GDM1 (cell line): ENCODE measurements at regions not wholly inside any gene's neighbourhood (a gene's known extent, or its start where the extent isn't known, plus 50 kb on each side); places are given as distances from the start of the nearest gene placed in this dataset.
"Not testable (repeated sequence)": the region's sequence is repeated elsewhere in the genome, so short reads cannot be mapped to it uniquely, and the experiment has no call there.

ENCODE experiments used
- DNase-seq: peaks from one replicate; lab custom pipeline; 2025; lab: John Stamatoyannopoulos, UW

DNA sequence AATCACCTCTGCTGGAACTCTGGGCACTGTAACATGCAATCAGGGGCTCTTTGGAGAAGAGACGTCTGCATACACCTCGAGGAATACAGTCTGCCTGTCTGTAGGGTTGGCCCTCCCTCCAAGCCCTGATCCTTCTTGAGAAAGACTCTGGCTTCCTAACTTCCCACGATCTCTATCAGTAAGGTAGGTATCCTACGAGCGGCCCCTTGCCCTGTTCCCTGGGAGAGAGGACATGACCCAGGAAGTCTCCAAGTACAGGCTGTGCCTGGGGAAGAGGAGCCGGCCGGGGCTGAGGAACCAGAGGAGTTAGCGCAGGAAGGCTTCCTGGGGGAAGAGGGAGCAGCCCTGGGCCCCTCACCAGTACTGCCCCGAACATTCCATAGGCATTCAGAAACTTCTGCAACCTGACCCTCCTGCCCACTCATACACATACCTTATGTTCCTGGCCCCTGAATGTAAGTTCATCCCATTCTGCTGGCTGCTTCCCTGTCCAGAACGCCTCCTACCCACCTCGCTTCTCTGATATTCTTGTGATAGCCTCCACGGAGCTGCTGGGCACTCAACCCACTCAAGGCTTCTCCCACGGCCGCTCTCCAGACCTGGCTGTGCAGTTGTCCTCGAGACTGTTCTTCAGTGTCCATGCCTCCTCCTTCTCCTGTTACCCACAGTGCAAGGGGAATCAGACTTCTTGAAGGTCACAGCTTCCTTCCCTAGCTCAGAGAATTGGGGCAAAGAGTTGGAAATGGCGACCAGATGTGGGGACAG is 116.1 kb downstream of the CYP26B1 start:
- DNase-seq = no peak

DNA sequence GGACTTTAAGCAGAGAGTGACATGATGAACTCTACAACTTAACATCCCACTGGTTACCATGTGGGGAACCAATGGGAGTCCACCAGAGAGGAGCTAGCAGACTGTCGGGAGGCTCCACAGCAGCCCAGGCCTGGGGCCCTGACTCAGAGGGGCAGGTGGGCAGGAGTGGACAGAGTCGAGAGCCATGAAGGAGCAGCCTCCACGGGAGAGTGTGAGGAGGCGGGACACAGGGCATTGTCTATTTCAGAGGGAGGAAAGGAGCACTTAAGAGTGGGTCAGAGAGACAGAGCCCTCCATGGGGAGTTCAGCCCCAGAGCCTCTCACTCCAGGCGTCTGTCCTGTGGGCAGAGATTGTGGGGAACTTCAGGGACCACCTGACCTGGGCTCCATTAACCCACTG is 118.7 kb downstream of the CYP26B1 start:
- no peak for DNase-seq

GRCh38 chr2:72028351-72028995 is 119.2 kb downstream of the CYP26B1 start:
- DNase-seq = no peak

DNA sequence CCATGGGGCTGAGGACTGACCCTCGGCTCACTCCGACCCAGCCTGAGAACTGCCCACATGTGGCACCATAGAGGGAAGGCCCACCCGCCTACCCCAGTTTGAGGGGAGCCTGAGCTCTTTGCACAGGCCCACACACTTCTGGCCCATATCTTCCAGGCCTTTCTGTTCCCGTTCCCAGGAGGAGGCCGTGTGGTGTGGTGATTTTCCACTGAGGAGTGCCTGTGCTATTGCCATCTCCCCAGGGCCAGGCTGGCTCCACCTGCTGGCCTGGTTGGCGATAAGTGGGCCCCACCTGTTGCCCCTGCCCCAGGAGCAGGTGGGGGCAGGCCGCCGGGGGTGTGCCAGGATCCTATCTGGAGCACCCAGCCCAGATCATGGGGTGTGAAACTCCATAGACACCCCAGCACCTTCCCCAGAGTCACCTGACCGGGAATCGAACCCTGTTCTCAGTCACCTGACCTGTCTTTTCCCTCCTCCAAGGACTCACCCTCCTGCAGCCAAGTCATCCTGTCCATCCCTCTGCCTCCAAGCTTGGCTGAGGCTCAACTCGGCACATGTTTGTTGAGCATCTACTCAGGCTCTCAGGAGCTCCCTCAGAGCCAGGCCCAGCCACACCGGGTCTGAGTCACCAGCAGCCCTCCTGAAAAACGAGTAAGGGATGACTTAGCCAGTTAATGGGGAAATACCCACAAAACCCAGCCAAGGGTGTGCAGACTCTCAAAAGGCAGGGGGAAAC is 120.1 kb downstream of the CYP26B1 start:
- no peak for DNase-seq

DNA sequence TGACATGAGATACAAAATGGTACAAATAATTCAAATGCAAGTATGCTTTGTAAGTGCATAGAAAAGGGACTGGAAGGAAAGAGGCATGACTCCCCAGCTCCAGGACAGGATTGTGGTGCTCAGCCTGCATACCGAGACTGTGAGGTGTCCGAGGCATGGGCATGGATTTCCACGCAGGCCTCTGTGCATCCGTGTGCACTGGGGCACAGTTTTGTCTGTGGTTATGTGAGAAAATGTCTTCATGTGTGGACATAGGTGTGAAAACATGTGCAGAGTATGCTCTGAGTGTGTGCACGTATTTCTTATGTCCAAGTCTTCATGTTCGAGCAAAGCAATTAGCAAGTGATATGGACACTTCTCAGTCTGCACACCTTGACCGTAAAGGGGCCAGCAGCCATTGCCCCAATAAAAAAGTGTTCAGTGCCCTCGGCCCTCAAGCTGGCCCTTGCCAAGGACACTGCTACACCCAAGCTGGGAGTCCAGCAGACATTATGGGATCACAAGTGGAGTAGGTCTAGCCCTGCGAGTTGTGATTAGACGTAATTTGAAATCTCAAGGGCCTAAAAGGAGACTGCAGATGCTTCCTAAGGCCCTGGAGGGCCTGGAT is 120.7 kb downstream of the CYP26B1 start:
- no peak for DNase-seq

GRCh38 chr2:72024451-72025175 is 123.0 kb downstream of the CYP26B1 start:
- DNase-seq = no peak

GRCh38 chr2:72023678-72024390 is 123.8 kb downstream of the CYP26B1 start:
- DNase-seq = no peak

GRCh38 chr2:72021371-72021770 is 126.3 kb downstream of the CYP26B1 start:
- not testable (repeated sequence) for DNase-seq

GRCh38 chr2:72015266-72015665 is 132.4 kb downstream of the CYP26B1 start:
- no peak for DNase-seq

GRCh38 chr2:72014831-72015230 is 132.8 kb downstream of the CYP26B1 start:
- DNase-seq = no peak

- DNase-seq = no peak
These were observed 133.9 kb downstream of the CYP26B1 start for GRCh38 chr2:72013726-72014125.

DNA sequence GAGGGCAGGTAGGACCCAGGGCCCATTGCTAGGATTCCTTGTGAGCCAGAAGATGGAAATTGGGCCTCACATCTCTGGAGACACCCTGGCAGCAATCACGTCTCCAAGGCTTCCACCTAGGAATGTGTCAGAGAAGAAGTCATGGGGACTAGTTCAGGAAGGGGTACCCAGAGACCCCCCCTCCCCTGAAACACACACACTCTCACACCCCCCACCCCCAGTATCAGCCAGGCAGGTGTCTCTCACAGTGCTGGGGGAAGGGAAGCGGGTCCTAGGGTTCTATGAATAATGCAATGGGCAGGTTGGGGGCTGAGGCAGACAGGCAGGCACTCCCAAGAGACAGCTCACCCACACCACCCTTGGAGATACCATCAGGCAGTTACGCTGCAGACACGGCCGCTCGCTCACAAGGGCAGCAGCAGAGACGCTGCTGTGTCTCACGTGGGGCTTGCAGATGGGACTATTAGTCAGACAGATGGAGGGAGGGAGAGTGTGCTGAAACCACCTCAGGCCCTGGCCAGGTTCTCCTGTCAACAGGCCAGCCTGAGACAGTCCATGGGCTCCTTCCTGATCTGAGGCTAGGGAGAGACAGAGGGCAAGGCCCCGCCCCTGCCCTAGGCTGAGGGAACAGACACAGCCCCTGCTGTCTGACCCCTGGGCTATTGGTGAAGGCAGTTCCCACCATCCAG is 134.6 kb downstream of the CYP26B1 start:
- no peak for DNase-seq

DNA sequence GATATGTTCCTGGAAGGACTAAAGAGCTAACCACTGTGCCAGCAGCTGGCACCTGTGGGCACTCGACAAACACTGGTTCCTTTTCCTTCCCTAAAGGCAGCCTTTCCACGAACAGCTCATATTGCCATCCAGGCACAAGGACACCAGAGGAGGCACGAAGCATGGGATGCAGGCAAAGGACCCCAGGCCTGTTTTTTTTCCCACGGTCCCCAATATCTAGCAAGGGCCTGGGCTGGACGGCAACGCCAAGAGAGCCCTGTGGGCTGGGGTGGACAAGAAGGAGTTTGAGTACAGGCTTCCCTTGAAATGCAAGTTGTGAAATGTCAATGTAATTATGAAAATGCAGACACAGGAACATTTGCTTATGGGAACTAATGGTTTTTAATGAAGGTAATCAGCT is 135.9 kb downstream of the CYP26B1 start:
- DNase-seq = no peak

DNA sequence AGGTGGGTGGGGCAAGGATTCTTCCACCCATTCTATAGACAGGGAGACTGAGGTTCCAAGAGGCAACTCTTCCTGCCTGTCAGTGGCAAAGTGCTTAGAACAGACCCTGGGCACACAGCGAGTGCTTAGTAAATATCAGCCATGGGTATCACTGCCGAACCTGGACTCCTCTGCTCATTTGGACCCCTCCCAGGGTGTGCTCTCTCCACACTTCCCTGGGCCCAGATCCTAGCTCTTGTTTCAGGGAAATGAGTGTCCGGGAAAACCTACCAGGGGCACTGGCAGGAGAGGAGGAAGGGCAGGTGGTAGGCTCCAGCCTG is 136.3 kb downstream of the CYP26B1 start:
- DNase-seq = no peak

GRCh38 chr2:72010647-72011369 is 136.9 kb downstream of the CYP26B1 start:
- no peak for DNase-seq

- no peak for DNase-seq
These were observed 139.1 kb downstream of the CYP26B1 start for GRCh38 chr2:72008608-72009007.

DNA sequence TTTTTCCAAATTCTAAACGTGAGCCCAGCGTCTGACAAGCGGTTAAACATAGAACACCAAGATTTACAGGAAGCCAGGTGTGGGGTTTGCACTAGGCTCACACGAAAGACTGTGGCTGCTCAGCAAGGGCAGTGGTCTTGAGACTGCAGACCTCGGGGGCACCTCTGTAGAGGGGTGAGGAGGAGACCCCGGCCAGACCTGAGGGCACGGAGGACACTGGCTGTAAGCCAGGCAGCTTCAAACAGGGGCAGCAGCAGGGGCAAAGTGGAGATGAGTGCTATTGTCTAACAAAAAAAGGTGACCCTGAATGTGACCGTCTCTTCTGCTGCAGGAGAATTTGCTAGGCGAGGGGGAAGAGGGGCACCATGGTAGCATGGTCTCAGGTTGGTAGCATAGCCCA is 140.3 kb downstream of the CYP26B1 start:
- DNase-seq = no peak

DNA sequence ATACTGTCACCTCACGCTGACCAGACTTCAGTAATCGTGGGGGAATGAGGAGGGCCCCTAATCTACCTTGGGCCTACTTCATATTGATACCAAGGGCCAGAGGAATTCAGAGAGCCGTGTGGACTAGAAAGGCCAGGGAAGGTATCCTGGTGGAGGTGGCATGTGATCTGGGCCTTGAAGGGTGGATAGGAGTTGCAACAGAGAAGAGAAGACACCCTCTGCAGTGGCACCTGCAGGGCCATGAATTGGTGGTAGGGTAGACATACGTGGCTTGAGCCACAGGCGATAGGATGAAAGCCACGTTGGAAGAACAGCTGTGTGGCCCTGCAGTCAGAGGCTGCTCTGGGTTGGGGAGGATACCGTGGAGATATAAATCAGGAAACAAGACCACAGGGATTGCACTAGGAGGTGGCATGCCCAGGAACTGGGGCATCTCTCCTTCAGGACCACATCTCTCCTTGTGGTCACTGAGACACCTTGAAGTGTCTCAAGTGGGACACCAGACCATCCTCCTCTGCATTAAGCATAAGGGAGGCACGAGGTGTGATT is 141.4 kb downstream of the CYP26B1 start:
- no peak for DNase-seq

- DNase-seq = no peak
These were observed 142.7 kb downstream of the CYP26B1 start for GRCh38 chr2:72004976-72005375.
